ENCODE measurements at regions not wholly inside any gene's neighbourhood (a gene's known extent, or its start where the extent isn't known, plus 50 kb on each side); places are given as distances from the start of the nearest gene placed in this dataset.

DNA sequence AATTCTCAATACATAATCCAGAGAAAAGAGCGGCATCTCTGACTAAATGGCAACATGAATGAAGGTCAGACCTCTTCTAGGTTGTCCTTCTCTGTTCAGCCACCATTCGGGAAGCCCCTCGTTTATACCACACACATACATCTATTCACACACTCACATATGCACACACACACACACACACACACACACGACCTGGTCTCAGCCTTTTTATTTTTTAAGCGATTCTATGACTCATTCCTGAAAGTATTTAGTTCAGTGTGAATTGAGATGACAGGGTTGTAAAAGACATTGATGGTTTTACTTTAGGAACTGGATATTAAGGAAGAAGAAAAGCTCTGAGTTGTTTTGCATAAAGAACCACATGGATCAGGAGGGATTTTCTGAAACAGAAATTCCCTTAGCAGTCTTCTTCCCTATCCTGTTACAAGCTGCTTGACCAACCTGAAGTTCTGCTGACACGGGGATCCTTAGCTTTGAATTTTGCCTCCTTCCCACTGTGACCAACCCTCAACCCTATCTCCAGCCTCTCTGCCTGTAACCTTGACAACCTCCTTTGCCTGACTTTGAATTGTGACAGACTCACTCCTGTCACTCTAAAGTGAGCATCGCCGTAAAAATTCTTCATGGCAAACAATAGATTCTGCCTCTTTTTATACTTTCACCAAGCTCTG lies 383.1 kb upstream of the ESRRG start:
- no peaks in the 10 kb centered on the region for H3K27me3 ChIP-seq
- intact Hi-C loops (cut with DNase I): no loop called here
- 70 to 76% methylated on average over 8 of the region's 8 CpGs for WGBS, 2 donors
- no peak overlapping the region for H3K27ac ChIP-seq
- H3K36me3 ChIP-seq: no peaks in the 10 kb centered on the region
- no peaks in the 10 kb centered on the region for H3K4me1 ChIP-seq
- TF ChIP-seq, protein P1, sequence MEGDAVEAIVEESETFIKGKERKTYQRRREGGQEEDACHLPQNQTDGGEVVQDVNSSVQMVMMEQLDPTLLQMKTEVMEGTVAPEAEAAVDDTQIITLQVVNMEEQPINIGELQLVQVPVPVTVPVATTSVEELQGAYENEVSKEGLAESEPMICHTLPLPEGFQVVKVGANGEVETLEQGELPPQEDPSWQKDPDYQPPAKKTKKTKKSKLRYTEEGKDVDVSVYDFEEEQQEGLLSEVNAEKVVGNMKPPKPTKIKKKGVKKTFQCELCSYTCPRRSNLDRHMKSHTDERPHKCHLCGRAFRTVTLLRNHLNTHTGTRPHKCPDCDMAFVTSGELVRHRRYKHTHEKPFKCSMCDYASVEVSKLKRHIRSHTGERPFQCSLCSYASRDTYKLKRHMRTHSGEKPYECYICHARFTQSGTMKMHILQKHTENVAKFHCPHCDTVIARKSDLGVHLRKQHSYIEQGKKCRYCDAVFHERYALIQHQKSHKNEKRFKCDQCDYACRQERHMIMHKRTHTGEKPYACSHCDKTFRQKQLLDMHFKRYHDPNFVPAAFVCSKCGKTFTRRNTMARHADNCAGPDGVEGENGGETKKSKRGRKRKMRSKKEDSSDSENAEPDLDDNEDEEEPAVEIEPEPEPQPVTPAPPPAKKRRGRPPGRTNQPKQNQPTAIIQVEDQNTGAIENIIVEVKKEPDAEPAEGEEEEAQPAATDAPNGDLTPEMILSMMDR (IDR thresholded peaks at IDR 0.05): no peak
- no peak for TF ChIP-seq POLR2A (IDR thresholded peaks at IDR 0.05)
- no peak for DNase-seq
- no peaks in the 10 kb centered on the region for H3K9me3 ChIP-seq
- no peak overlapping the region for H3K4me3 ChIP-seq (replicated peaks in 1 of 3)

DNA sequence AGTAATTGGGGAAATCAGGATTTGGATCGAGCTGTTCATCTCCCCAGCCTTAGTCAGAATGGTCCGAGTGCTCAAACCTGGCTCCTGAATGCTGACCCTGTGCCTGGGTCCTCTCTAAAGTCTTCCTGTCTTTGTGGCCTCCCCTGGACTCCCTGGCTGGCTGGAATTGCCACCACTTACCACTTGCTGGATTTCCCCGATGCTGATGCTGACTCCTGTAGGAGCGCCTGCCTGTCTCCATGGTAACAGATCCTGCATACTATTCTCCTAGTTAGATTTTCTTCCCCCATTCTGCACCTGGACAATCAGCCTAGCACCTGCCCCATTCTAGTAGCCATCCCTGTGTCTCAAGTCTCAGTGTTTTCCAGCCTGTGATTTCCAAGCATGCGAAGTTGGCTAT lies 382.2 kb upstream of the ESRRG start:
- DNase-seq: no peak
- Histone ChIP-seq H3K27ac (no peak overlapping the region), H3K4me3 (replicated peaks in 1 of 3) (no peak overlapping the region), H3K4me1 (no peaks in the 10 kb centered on the region), H3K27me3 (no peaks in the 10 kb centered on the region), H3K9me3 (no peaks in the 10 kb centered on the region), H3K36me3 (no peaks in the 10 kb centered on the region)
- TF ChIP-seq POLR2A (IDR thresholded peaks at IDR 0.05): no peak
- TF ChIP-seq, protein P1 (IDR thresholded peaks at IDR 0.05): no peak
- WGBS, 2 donors: 92 to 95% methylated on average over 5 of the region's 5 CpGs
- intact Hi-C loops (cut with DNase I): no loop called here

DNA sequence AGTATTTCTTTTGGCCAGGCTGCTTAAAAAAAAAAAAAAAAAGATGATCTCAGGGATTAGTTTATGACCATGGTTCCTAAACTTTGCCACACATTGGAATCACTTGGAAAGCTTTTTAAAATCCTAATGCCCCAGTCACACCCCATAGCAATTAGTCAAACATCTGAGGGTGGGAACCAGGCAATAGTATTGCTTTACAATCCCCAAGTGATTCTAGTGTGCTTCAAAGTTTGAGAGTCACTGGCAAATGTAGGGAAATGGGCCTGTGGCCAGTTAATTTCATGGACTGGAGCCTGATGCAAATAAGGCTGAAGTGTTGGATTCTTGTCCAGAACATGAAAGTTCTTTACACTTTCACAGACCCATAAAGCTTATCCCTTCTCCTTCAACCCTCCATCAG lies 374.6 kb upstream of the ESRRG start:
- Histone ChIP-seq H3K27ac (no peak overlapping the region), H3K4me1 (no peaks in the 10 kb centered on the region), H3K36me3 (no peaks in the 10 kb centered on the region), H3K9me3 (no peaks in the 10 kb centered on the region), H3K4me3 (replicated peaks in 1 of 3) (no peak overlapping the region), H3K27me3 (no peaks in the 10 kb centered on the region)
- intact Hi-C loops (cut with DNase I): no loop called here
- no peak for DNase-seq
- TF ChIP-seq, protein P1 (IDR thresholded peaks at IDR 0.05): no peak
- TF ChIP-seq POLR2A (IDR thresholded peaks at IDR 0.05): no peak

DNA sequence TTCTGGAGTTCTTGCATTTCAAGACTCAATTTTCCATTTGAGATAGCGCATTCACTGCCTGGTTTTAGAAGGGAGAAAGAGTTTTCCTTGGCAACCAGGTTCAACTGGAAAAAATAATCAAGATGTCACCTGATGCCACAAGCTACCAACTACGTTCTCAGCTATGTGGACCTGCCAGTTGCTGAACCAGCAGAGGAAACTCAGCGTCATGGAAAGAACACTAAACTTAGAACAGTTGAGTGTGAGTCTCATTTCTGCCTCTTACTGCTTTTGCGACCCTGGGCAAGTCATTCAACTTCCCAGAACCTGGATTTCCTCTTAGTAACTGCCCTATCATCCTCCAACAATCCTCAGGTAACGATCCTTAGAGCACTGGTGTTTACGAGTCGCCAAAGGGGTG lies 373.0 kb upstream of the ESRRG start:
- intact Hi-C loops (cut with DNase I): no loop called here
- 90 to 94% methylated on average over 7 of the region's 7 CpGs for WGBS, 2 donors
- H3K4me1 ChIP-seq: no peaks in the 10 kb centered on the region
- no peak for DNase-seq
- no peaks in the 10 kb centered on the region for H3K36me3 ChIP-seq
- TF ChIP-seq, protein P1 (IDR thresholded peaks at IDR 0.05): no peak
- no peak for TF ChIP-seq POLR2A (IDR thresholded peaks at IDR 0.05)
- no peaks in the 10 kb centered on the region for H3K9me3 ChIP-seq
- no peak overlapping the region for H3K4me3 ChIP-seq (replicated peaks in 1 of 3)
- no peak overlapping the region for H3K27ac ChIP-seq
- no peaks in the 10 kb centered on the region for H3K27me3 ChIP-seq

DNA sequence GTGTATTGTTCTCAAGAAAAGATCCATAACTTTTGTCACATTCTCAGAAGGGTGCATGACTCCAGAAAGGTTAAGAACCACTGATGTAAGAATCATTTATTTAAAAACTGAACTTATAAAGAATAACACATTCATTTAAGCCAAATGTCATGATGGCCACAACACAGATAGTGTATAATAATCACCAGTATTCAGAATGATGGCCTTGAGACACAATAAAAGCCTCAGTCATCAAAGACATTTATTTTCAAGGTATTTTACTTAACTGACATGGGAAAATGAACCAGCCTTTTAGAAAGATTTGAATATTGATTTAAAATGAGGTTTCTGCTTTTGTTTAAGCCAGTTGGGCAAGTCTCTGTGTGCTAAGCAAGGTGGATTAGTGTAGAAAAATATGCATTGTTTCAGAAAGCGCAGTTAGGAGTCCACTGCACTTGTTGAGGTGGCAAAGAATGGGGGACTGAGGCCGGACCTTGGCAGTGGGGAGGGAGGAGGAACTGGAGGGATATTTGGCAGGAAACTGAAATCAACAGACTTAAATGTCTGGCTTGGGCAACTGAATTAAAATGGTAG lies 371.9 kb upstream of the ESRRG start:
- H3K4me1 ChIP-seq: no peaks in the 10 kb centered on the region
- no peak for DNase-seq
- H3K9me3 ChIP-seq: no peaks in the 10 kb centered on the region
- TF ChIP-seq POLR2A (IDR thresholded peaks at IDR 0.05): no peak
- TF ChIP-seq, protein P1 (IDR thresholded peaks at IDR 0.05): no peak
- intact Hi-C loops (cut with DNase I): no loop called here
- no peak overlapping the region for H3K4me3 ChIP-seq (replicated peaks in 1 of 3)
- WGBS, 2 donors: 91% methylated on average over 2 of the region's 2 CpGs
- H3K27me3 ChIP-seq: no peaks in the 10 kb centered on the region
- H3K36me3 ChIP-seq: no peaks in the 10 kb centered on the region
- H3K27ac ChIP-seq: no peak overlapping the region
